ENCODE measurements at regions not wholly inside any gene's neighbourhood (a gene's known extent, or its start where the extent isn't known, plus 50 kb on each side); places are given as distances from the start of the nearest gene placed in this dataset.
"Not testable (repeated sequence)": the region's sequence is repeated elsewhere in the genome, so short reads cannot be mapped to it uniquely, and the experiment has no call there.

DNA sequence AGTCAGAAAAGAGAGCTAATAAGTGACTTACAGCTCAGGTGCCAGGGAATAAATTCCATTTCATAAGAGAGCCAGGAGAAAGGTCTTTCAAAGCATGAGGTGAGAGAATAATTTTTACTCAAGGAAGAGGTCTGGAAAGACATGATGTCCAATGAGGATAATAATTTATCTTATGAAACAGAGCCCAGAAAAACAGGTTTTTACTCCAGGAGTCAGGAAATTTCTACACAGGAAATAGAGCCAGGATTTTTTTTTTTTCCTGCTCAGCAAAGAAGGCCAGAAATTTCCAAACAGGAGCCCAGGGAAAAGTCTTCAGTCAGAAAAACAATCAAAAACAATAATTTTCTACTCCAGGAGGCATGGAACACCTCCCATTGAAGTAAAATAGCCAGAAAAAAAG lies 1185.7 kb upstream of the TSPY4 start:
- DNase-seq: no peak

DNA sequence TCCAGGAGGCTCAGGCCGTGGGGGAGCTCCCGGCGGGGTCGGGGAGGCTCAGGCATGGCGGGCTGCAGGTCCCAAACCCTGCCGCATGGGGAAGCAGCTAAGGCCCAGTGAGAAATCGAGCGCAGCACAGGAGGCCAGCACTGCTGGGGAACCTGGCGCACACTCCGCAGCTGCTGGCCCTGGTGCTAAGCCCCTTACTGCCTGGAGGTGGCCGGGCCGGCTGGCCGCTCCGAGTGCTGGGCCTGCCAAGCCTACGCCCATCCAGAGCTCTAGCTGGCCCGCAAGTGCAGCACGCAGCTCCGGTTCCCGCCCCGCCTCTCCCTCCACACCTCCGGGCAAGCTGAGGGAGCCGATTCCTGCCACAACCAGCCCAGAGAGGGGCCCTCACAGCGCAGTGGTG lies 1208.7 kb upstream of the TSPY4 start:
- DNase-seq: no peak

DNA sequence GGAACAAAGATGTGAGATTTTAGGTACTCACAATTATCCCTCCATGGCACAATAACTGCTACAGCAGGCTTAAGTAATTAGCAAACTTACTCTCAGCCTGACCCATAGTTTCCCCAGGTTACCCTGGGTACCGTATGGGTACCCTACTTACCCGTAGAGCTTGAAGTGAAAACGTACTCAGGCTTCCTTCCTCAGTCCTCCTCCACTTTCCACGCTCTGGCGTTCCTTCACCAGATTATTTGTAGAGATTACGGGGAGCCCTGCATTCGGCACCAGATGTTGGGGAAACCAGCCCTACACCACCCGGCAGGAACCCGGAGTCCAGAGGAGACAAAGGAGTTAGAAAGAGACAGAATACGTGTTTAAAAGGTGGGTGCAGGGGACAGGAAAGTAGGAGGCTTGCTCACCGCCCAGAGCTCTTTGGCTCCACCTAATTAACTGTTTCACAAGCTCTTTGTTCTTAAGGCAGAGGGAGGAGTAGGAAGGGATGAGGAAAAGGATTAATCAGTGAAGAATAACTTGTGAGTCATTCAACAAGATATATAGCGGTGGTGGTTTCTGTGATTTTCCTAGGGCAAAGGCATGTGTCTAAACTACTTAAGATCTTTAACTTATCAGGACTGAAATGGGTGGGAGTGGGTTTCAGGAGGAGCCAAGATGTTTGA lies 1211.2 kb upstream of the TSPY4 start:
- DNase-seq: no peak

DNA sequence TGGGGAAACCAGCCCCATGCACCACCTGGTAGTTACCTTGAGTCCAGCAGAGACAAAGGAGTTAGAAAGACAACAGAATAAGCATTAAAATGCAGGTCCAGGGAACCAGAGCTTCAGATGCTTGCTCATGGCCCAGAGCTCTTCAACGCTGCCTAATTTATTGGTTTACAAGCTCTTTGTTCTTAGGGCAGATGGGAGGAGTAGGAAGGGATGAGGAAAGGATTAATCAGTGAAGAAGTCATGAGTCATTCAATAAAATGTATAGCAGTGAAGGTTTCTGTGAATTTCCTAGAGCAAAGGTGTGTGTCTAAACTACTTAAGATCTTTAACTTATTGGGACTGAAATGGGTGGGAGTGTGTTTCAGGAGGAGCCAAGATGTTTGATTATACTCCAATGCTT lies 1210.3 kb upstream of the AMELY start:
- DNase-seq: no peak

DNA sequence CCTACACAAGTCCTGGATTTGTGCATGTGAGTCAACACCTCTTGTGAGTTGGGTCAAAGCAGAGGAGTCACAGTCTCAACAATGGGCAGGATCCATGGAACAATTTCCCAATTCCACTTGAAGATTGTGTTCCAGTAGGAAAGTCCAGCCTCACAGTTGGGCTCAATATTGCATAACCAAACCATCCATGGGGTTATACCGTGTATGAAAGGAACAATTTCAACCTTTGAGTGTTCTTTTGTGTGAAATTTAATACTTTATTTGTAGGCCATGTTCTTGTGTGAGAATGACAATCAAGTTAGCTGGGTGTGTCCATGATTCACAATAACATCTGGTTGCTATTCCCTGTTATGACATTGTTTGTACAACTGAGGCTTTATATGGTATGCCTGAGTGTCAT lies 1182.9 kb upstream of the AMELY start:
- no peak for DNase-seq

DNA sequence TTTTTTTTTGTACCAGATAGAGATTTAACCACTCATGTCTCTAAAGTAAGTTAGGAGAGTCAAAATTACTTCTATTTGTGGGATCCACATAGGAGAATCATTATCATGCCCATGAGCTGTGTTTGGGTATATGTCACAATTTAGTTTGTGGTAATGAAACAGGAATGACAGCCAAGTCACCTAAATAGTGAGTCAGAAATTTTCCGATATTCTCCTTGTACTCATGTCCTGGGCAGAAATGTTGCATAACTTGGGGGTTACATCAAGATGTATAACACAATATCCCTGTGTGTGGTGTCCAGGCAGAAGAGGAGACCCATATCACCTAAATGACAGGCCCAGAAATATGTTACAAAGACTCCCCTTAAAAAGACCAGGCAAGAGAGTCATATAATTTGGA lies 1181.4 kb upstream of the AMELY start:
- no peak for DNase-seq

DNA sequence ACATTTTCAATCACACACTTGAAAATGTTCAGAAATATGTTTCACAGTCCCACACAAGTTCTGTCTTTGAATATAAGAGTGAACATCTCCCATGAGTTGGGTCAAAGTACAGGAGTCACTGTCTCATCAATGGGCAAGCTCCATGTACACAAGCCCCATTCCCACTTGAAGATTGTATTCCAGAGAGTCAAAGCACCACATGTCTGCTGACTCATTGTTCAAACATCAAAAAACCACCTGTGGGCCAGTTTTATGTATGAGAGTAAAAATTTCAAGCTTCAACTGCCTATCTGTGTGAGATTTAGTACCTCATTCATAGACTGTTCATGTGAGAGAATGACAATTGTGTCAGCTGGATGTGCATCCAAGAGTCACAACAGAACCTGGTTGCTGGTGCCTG lies 1174.4 kb upstream of the AMELY start:
- DNase-seq: no peak

DNA sequence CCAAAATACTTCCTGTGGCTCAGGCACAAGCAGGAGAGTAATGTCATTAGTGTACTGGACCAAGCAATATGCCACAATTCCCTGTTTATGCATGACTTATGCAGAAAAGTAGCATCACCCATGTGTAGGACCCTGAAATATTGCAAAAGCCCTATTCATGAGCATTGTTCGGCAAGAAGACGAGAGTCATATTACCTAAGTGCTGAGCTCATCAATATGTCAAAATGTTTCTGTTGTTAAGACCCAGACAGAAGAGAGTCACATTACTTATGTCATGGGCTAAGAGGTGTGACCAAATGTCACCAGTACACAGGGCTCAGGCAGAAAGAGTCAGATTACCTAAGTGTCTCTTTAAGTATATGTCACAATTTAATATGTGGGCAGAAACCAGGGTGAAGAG lies 1172.6 kb upstream of the AMELY start:
- DNase-seq: no peak

DNA sequence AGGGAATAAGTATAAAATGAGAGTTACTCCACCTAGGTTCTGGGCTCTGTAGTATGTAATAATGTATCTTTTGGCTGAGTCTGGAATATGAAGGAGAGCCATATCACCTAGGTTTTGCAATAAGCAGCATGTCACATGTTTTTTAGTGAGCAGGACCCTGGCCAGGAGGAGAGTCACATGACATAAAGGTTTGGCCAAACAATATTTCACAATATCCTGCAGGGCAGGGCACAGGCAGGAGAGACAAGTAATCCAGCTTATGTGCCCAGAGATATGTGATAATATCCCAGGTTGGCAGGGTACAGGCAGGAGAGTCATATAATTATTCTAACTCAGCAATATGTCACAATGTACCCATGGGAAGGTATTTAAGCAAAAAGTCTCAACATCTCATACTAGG lies 1169.6 kb upstream of the AMELY start:
- no peak for DNase-seq

DNA sequence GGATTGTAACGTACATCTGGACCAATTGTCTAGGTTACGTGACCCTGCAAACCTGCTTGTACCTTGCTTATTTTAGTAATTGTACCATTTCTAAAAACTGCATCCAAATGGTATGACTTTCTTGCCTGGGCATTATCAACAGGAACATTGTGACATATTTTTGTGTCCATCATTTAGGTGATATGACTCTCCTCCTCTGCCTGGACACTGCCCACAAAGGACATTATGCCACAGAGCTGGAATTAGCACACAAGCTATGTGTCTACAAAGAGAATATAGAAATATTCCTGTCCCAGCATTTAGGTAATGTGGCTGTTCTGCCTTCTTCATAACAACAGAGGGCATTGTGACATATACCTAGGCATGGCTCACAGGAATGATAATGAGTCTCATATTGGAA lies 1153.7 kb upstream of the AMELY start:
- DNase-seq: no peak

DNA sequence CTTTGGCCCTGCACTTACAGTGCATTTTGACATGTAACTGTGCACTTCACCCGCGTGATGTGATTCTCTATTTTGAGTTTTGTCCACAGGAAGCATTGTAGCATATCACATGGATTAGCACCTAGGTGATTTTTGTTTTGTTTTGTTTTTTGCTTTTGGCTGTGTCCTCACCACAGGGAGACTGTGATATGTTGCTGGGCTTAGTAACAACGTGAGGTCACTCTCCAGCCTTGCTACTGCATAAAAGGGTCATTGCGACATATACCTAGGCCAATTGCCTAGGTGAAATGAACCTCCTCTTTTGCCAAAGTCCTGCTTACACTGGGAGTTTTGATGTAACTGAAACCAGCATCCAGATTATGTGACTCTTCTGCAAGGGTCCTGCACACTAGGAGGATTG lies 1152.9 kb upstream of the AMELY start:
- DNase-seq: no peak

DNA sequence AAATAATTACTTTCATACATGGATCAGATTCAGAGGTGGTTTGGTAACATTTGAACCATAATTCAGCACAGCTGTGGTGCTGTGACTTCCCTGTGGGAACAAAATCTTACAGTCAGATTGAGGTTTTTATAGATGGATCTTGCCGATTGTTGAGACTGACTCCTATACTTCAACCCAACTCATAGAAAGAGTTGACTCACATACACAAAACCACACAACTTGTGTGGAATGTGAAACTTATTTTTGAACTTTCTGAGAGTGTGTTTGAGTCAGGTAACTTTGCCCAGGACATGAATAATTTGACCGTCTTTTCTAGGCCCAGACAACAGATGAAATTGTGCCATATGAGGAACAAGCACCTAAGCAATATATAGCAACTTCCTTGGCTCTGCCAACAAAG lies 1152.4 kb upstream of the AMELY start:
- DNase-seq: no peak

DNA sequence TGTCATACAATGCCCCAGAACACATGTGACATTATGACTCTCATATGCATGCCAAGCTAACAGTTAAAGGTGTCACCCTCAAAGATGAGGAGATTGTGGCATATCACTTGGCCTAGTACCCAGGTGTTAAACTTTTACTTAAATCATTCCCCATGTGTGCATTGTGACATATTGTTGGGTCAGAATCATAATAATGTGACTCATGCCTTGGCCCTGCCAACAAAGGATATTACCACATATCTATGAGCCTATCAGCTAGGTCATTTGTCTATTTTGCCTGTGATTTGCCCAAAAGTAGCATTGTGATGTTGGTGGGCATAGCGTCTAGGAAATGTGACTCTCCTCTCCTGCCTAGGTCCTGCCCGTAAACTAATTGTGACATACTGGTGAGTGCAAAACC lies 1147.1 kb upstream of the AMELY start:
- no peak for DNase-seq

DNA sequence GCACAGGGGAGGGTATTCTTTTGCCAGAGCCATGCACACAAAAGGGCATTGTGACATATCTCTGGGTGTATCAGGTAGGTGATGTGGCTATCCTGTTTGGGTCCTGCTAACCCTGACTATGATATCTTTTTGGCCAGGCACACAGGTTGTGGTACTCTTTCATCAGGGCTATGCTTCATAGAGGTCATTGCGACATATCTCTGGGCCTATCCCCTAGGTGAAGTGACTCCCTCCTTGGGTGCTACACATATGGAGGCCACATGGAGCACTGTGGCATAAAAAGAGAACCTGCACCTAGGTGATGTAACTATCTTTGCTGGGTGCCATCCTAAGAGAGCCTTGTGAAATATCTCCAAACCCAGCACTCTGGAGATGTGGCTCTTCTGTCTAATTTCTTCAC lies 1139.8 kb upstream of the AMELY start:
- no peak for DNase-seq

DNA sequence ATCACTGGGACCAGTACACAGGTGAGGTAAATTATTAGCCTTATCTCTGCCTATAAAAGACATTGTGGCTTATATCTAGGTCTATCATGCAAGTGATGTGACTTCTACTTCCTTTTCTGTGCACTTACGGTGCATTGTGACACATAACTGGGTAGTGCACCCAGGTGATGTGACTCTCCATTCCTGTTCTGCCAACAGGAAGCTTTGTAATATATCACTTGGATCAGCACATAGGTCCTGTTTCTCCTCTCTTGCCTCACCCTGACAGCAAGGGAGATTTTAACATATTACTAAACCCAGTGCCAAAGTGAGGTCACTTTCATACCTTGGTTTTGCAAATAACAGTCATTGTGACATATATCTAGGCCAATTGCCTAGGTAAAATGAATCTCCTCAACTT lies 1129.7 kb upstream of the AMELY start:
- DNase-seq: no peak

DNA sequence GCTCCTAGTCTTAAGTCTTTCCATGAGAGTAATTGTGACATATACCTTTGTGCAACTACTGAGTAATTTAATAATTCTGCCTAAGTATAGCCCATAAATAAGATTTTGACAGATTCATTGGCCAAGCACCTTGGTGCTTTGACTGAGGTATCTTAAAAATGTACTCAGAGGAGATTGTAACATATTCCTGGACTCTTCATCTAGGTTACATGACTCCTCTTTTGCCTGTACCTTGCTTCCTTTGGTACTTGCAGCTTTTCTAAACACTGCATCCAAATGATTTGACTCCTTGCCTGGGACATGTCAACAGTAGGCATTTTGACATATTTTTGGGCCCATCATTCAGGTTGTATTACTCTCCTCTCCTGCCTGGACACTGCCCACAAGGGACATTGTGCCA lies 1125.0 kb upstream of the AMELY start:
- DNase-seq: no peak

DNA sequence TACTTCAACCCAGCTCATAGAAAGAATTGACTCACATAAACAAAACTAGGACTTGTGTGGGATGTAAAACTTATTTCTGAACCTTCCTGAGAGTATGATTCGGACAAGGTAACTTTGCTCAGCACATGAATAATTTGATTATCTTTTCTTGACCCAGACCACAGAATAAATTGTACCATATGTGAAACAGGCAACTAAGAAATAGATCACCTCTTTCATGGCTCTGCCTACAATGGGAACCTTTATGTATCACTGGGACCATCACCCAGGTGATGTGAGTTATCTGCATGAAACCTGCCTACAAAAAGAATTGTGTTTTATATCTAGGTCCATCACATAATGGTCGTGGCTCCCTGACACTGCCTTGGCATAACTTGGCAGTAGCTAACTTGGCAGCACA lies 1124.1 kb upstream of the AMELY start:
- no peak for DNase-seq

DNA sequence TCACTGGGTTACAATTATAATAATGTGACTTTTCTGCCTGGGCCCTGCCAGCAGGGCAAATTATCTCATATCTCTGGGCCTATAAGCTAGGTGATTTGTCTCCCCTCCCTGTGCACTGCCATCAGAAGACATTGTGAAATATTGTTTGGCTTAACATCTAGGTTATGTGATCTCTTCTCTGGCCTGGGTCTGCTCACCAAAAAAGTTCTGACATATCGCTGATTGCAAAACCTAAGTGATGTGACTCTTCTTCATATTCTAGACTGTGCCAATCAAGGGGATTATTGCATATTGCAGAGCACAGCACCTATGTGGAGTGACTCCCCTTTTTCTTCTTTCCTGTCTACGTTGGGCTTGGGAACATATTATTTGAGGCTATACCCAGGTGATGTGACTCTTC lies 1123.1 kb upstream of the AMELY start:
- no peak for DNase-seq

DNA sequence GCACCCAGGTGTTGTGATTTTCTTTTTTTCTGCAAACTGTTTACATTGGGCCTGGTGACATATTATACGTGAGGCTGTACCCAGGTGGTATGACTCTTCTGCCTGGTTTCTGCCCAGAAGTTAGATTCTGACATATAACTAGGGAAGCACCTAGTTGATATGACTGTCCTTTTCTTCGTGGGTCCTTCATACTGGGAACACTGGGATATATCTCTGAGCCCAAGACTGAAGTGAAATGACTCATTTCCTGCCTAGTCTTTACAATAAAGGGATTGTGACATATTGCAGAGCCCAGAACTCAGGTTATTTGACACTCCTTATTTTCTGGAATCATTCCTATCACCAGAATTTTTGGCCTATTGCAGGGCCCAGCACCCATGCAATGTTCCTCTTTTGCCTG lies 1121.6 kb upstream of the AMELY start:
- no peak for DNase-seq

DNA sequence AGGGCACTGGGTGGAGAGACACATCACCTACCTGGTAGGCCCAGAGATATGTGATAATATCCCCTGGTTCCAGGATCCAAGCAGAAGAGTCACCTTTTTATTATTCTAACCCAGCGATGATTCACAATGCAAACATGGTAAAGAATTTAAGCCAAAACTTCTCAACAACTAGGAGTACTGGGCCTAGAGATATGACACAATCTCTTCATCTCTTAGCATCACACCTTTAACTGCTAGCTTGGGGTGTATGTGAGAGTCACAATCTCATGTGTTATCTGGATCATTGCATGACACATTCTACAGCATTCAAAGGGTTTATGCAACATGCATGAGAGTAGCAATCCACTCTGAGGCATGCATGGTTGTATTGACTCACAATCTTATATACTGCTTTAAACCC lies 1109.0 kb upstream of the AMELY start:
- no peak for DNase-seq

DNA sequence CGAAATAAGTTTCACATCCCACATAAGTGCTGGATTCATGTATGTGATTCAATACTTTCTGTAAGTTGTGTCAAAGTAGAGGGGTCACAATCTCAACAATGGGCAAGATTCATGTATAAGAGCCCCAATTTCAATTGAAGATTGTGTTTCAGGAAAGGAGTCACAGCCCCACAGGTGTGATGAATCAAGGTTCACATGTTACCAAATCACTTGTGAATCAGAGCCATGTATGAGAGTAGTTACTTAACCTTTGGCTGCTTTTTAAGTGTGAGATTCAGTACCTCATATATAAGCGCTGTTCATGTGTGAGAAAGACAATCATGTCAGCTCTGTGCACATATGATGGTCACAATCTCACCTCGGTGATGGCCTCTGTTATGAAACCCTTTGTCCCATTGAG lies 1100.0 kb upstream of the AMELY start:
- DNase-seq: no peak

DNA sequence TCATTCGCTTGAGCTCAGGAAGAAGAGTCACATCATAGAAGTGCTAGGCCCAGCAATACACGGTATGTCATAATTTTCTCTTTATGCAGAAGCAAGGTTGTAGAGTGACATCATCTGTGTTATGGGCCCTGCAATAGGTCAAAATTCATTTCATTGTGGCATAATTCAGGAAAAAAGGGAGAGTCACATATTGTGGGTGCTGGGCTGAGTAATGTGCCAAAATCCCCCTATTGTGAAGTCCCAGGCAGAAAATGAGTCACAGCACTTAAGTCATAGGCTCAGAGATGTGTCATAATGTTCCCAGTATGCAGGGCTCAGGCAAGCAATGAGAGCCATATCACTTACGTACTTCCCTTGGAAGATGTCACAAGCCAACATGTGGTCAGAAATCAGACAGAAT lies 1092.6 kb upstream of the AMELY start:
- peak; percentile 3 for DNase-seq

DNA sequence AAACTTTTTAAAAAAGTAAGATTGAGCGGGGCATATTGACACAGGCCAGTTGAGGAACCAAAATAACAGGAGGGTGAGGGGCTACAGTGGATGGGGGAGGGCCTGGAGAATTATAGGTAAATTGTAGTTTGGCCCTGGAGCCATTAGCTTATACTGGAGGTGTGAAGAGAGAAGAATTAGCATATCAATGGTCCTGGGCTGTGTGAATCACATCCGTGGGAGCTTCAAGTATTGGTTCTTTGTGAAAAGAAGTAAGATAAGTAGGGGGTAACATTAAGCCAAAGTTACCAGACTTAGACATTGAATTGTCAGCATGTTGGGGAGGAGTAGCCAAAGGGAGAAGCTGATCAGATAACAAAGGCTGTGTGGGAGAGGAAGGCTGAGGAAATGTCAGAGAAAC lies 1085.2 kb upstream of the AMELY start:
- no peak for DNase-seq

DNA sequence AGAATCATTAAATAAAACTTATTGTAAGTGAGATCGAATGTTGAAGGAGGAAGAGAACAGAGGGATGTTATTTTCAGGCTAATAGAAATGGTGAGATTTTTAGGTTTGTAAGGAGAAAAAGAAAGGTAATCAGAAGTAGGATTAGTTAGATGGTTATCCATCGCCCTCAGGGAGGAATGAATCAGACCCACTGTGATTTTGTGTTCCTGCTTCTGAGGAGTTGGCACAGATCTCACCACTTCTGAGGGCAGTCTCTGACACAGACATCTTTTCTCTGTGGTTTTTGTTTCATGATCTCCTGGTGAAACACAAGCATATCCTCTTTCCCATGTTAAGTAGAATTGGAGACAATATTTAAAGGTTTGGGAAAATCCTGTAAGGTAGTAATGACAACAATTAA lies 1083.2 kb upstream of the AMELY start:
- not testable (repeated sequence) for DNase-seq

DNA sequence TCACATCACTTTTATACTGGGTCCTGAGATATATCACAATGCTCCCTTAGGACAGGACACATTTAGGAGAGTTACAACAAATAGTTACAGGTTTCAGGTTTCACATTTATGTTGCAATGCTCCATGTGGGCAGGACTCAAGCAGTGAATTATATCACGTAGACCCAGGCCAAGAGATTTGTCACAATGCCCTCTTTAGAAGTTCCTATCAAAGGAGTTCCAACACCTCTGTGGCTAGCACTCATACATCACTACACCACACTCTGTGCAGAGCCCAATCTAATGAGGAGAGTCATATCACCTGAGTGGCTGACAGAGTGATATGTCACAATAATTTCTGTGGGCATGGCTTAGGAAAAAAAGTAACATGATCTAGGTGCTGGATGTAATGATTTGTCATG lies 1068.2 kb upstream of the AMELY start:
- no peak for DNase-seq

DNA sequence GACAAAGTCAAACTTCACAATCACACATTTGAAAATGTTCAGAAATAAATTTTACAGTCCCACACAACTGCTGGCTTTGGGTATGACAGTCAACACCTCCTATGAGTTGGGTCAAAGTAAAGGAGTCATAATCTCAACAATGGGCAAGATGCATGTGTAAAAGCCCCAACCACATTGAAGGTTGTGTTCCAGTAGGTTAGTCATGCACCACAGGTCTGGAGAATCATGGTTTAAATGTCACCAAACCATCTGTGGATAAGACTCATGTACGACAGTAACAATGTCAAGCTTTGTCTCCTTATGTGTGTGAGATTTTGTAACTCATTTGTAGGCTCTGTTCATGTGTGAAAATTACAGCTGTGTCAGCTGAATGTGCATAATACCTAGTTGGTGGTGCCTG lies 1065.7 kb upstream of the AMELY start:
- no peak for DNase-seq
